GM10248 (cell line): ENCODE measurements at regions not wholly inside any gene's neighbourhood (a gene's known extent, or its start where the extent isn't known, plus 50 kb on each side); places are given as distances from the start of the nearest gene placed in this dataset.

Experiments
- CTCF ChIA-PET: fragments of 300-600 bp; sonication (Branson Sonifier 250); formaldehyde crosslinking; extraction: SDS; loops from one replicate; lab custom pipeline; 2021; ENCODE audit warnings: antibody characterized with exemption; lab: Yijun Ruan, JAX
- POLR2A ChIA-PET: fragments of 350-650 bp; sonication (Branson Sonifier 250); formaldehyde crosslinking; extraction: SDS; loops from one replicate; lab custom pipeline; 2020; ENCODE audit warnings: antibody characterized with exemption; lab: Yijun Ruan, JAX
- DNase-seq: peaks from one replicate; pipeline ENCODE4 v3.0.0; 2012; ENCODE audit errors: extremely low spot score
- TF ChIP-seq, protein P1 (sequence below): IDR thresholded peaks from 2 replicates; pipeline ENCODE4 v1.5.1; 2012; ENCODE audit warnings: mild to moderate bottlenecking, low read depth; ENCODE audit errors: extremely low read depth, missing control alignments, control extremely low read depth

DNA sequence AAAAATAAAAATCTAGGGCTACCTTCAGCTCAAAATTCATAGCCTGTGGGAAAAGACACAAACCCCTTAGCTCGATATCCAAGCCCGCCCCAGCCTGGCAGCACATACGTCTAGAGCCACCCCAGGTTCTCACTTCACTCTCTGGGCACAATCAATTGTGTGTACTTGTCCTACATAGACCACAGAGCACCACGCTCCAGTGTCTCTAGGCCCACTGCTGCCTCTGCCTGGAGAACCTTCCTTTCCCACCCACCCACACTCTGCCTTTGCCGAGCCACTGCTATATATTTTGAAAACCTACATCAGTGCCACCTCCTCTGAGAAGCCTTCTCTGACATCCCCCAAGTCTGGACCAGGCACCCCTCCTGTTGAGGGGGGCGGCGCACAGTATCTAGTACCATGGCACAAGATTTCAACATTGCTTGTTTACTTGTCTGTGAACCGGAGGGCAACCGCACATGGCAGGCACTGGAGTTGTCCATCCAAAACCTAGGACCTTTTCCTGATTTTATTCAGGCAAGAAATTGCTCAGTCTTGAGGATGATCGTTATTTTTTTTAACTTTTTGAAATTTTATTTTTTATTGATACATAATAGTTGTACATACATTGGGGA, 141.5 kb downstream of the UNC5CL start:
- no peak for DNase-seq
- ChIA-PET CTCF (interaction anchor here (0.9 kb wide), 1 partner anchor 43 kb away, joined by 3 read pairs; no protein-coding TSS in a partner anchor), POLR2A (no interaction called here)
- TF ChIP-seq, protein P1, sequence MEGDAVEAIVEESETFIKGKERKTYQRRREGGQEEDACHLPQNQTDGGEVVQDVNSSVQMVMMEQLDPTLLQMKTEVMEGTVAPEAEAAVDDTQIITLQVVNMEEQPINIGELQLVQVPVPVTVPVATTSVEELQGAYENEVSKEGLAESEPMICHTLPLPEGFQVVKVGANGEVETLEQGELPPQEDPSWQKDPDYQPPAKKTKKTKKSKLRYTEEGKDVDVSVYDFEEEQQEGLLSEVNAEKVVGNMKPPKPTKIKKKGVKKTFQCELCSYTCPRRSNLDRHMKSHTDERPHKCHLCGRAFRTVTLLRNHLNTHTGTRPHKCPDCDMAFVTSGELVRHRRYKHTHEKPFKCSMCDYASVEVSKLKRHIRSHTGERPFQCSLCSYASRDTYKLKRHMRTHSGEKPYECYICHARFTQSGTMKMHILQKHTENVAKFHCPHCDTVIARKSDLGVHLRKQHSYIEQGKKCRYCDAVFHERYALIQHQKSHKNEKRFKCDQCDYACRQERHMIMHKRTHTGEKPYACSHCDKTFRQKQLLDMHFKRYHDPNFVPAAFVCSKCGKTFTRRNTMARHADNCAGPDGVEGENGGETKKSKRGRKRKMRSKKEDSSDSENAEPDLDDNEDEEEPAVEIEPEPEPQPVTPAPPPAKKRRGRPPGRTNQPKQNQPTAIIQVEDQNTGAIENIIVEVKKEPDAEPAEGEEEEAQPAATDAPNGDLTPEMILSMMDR: no peak

DNA sequence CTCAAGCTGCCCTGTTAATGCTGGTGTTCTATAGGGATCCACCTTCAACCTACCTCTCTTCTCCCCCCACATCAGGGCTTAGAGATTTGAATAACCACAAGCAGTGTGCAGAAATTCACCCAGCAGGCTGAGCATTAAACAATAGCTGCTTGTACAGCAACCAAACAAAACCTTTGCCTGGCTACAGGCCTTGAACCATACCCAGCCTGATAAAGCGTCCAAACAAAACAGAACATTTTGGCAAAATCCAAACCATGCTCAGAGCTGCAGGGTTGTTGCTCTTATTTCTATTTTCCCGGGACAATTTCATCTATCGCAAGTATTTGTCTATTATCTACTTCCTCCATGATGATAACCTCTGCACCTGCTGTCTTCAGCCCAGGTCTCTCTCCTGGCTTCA, 142.3 kb downstream of the UNC5CL start:
- TF ChIP-seq, protein P1: no peak
- ChIA-PET POLR2A (no interaction called here), CTCF (interaction anchor here (0.9 to 1.2 kb wide), 2 partner anchors 16 to 42 kb away, joined by 3 to 6 read pairs; no protein-coding TSS in a partner anchor)
- DNase-seq: no peak

DNA sequence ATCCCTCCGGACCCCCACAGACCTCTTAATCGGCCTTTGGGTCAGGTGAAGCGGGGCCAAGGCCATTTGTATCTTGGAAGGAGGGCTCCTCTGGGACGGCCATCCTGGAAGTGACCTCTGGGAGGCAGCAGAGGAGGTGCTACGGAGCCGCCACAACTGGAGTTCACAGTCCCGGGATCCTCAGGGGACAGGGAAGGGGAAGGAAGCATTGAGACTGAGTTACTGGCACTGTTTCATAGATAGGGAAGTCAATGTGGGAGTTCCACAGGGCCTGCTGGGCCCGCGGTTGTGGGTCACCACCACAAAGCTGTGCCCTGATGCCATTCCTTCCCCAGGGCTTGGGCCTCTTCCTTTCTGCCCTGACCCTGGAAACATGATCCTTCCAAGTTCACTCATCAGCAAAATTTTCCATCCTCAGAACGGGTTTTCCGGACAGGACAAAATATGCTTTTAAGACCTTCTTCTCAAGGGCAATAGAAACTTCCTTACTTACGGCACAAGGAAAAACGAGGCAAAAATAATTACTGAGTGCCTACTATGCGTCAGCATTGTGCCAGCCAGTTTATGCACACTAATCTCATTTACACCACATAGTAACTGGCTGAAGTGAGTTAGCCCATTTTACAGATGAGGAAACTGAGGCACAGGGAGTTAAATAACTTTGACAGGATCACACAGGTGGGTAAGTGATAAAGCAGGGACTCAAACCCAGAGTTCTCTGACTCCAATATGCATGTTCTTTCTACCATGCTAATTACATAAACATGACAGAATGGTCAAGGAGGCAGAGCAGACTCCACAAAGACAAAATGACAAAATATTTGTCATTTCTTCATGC, 143.8 kb downstream of the UNC5CL start:
- TF ChIP-seq, protein P1: no peak
- POLR2A ChIA-PET: no interaction called here
- DNase-seq: no peak
- CTCF ChIA-PET: interaction anchor here (0.8 to 1.7 kb wide), 3 partner anchors 14 to 133 kb away, joined by 3 to 5 read pairs (median 4); no protein-coding TSS in a partner anchor

DNA sequence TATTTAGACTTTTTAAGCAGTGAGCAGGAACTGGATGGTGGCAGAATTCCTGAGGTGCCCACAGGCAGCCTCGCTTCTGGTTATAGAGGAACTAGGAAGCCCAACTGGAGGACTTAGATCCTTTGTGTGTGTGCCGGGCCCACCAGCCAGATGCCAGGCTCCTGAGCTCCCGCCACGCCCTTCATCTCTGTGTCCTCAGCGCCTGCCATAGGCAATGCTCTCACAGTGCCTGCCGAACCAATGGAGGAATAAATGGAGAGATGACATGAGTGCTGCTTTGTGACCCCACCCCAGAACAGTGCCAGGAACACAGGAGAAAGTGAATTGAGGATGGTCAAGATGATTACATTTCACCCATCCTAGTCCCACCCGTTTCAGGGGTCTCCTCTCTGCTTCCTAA, 146.0 kb downstream of the UNC5CL start:
- POLR2A ChIA-PET: no interaction called here
- TF ChIP-seq, protein P1: no peak
- DNase-seq: no peak

DNA sequence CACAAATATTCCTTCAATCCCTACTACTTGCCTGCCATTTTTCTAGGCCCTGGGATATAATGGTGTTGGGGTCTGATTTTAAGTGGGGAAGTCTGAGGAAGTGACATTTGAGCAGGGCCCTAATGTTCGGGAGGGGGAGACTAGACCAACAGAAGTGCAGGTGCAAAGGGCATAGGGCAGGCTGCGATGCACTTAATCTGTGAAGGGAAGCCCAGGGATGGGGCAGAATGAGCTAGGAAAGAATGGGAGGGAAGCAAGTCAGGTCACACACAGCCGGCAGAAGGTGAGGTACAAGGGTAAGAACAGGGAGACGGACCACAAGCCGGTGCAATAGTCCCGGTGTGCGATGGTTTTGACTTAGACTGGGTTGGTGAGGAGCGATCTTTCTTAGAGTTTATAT, 146.8 kb downstream of the UNC5CL start:
- CTCF ChIA-PET: no interaction called here
- DNase-seq: no peak
- TF ChIP-seq, protein P1: no peak
- POLR2A ChIA-PET: no interaction called here

More for the DNA sequence above, 146.0 kb downstream of the UNC5CL start:
- CTCF ChIA-PET: no interaction called here

DNA sequence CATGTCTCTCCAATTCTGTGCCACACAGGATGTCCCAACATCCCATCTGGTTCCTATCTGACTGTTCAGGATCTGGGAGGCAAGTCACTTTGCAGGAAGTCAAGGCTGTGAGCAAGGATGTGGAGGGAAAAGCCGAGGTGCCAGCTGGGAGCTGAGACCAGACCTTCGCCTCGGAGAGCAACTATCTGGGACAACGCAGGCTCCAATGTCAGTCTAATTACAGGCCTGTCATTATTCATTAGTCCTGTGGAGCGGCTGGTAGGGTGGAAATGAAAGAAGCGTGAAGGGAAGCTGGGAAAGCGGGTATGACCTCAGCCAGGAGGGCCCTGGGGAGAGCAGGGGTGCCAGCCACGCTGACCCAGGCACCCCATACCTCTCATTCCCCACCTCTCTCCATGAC, 147.3 kb downstream of the UNC5CL start:
- no peak for DNase-seq
- CTCF ChIA-PET: no interaction called here
- TF ChIP-seq, protein P1: no peak
- POLR2A ChIA-PET: no interaction called here
